Skeletal muscle tissue (tissue), 3 donors: ENCODE measurements at regions not wholly inside any gene's neighbourhood (a gene's known extent, or its start where the extent isn't known, plus 50 kb on each side); places are given as distances from the start of the nearest gene placed in this dataset.
A peak's percentile ranks its signal among the peaks of the same experiment; 100 is the strongest.

Source experiments
- H3K27ac ChIP-seq: one replicate; pipeline ENCODE4 v1.7.0; 2013; ENCODE audit warnings: mild to moderate bottlenecking, low read depth, low read length, inconsistent platforms
- H3K27me3 ChIP-seq, 3 donors: one replicate each; pipeline ENCODE4 v1.7.0; 2013; ENCODE audit warnings: low read length in 3 of 3; ENCODE audit not compliant: control insufficient read depth in 3 of 3, insufficient read depth in 3 of 3
- H3K36me3 ChIP-seq, 3 donors: one replicate each; pipeline ENCODE4 v1.7.0; 2013; ENCODE audit warnings: low read length in 3 of 3; ENCODE audit not compliant: control insufficient read depth in 3 of 3, insufficient read depth in 3 of 3
- H3K4me1 ChIP-seq, 3 donors: one replicate each; pipeline ENCODE4 v1.7.0; 2013; ENCODE audit warnings: low read length in 3 of 3, mild to moderate bottlenecking in 3 of 3; ENCODE audit not compliant: control insufficient read depth in 3 of 3, insufficient read depth in 3 of 3
- H3K4me3 ChIP-seq, 3 donors: one replicate each; pipeline ENCODE4 v1.7.0; 2013; ENCODE audit warnings: low read length in 3 of 3
- H3K9ac ChIP-seq, 3 donors: one replicate each; pipeline ENCODE4 v1.7.0; 2013; ENCODE audit warnings: low read length in 3 of 3, mild to moderate bottlenecking in 3 of 3, moderate library complexity in 2 of 3, low read depth in 1 of 3
- H3K9me3 ChIP-seq, 3 donors: one replicate each; pipeline ENCODE4 v1.7.0; 2013; ENCODE audit warnings: low read length in 3 of 3; ENCODE audit not compliant: control insufficient read depth in 3 of 3
- donor health status: Osteomylitis.

DNA sequence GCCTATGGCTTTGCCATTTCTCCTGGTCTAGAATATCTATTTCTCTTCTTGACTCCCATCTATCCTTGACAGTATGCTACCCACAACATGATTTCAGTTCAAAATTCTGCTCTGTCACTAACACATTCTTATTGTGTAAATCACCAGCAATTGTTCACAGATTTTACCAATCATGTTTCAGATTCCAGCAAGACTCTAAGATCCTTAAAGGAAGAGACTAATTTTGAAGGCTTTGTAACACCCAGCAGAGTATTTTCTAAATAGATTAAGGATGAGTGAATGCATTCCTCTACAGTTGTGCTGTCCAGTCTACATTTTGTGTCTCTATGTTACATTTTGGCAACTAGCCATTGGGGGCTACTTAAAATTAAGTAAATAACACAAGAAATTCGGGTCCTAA, 921.5 kb downstream of the NLGN4Y start:
- Histone ChIP-seq H3K9ac (no peak overlapping the region), H3K27me3 (no peaks in the 10 kb centered on the region), H3K36me3 (no peaks in the 10 kb centered on the region), H3K4me1 (no peaks in the 10 kb centered on the region), H3K9me3 (no peaks in the 10 kb centered on the region), H3K27ac (no peak overlapping the region), H3K4me3 (no peak overlapping the region)

DNA sequence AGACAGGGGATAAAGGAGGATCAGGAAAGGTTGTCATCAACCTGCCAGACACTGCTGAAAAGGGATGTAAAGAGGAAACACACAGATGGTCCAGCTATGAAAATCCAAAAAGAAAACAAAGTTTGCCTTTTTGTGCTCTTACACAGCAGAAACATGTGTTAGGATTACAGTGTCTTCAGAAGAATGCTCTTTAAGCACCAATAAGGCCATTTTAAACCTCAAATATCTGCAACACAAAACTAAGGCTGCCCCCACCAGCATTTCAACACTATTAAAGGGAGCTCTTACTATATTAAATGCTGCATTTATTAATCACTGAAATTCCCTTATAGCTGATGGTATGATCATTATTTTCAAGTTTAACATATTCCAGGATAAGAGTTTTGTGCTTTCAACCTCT, 922.5 kb downstream of the NLGN4Y start:
- H3K9me3 ChIP-seq: no peaks in the 10 kb centered on the region
- no peaks in the 10 kb centered on the region for H3K4me1 ChIP-seq
- H3K9ac ChIP-seq: no peak overlapping the region
- no peaks in the 10 kb centered on the region for H3K27me3 ChIP-seq
- no peak overlapping the region for H3K27ac ChIP-seq
- H3K4me3 ChIP-seq: no peak overlapping the region
- H3K36me3 ChIP-seq: no peaks in the 10 kb centered on the region

DNA sequence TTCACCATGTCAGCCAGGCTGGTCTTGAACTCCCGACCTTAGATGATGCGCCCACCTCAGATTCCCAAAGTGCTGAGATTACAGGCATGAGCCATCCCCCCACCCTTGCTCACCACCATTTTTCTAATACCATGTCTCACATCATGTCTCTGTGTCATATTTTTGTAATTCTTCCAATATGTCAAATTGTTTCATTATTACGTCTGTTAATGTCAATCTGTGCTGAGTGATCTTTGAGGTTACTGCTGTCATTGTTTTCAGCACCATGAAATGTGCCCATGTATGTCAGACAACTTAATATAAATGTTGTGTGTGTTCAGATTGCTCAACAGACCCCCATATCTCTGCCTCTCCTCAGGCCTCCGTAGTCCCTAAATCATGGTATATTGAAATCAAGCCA, 923.6 kb downstream of the NLGN4Y start:
- no peak overlapping the region for H3K4me3 ChIP-seq
- no peaks in the 10 kb centered on the region for H3K36me3 ChIP-seq
- H3K27me3 ChIP-seq: no peaks in the 10 kb centered on the region
- H3K4me1 ChIP-seq: no peaks in the 10 kb centered on the region
- H3K9ac ChIP-seq: no peak overlapping the region
- H3K27ac ChIP-seq: no peak overlapping the region
- no peaks in the 10 kb centered on the region for H3K9me3 ChIP-seq

DNA sequence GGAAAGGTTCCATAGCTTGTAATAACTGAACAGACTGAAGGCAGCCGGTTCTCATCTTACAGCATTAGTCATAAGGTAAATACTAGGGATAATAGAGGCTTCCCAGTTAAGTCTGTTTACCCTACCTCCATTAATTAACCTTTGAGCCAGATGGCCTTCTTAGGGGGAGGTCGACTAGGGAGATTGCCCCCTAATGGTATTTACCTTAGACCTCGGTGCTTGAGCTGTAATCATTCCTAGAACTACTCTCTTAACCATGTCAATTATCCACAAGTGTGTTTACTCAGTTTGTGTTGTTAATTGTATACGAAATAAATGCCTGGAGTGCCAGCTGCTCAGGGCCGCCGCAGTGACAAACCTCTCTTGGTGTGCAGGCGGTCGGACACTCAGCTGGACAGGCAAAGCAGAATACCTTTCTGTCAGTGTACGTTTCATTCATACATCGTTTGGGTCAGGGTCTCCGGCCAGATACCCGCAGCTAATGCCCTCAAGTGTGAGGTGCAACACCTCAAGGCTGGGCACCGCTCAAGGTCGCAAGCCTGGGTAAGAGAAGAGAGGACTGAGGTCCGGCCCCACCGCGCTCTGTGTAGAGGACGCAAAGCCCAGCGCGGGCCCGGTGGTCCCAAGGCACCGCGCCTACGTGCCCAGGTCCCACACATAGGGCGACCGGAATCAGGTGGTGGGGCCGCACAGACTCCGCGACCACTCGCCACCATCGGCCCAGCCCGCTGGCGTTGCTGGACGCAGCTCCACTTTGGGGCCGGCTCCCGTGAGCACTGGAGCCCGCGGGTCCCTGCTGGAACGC, 931.0 kb downstream of the NLGN4Y start:
- no peaks in the 10 kb centered on the region for H3K27me3 ChIP-seq
- H3K9me3 ChIP-seq: no peaks in the 10 kb centered on the region
- no peak overlapping the region for H3K27ac ChIP-seq
- peak overlapping the region in 1 of 3 donors; percentile 57 for H3K9ac ChIP-seq
- H3K36me3 ChIP-seq: no peaks in the 10 kb centered on the region
- peaks cover 0 to 4% (median 0%) of the 10 kb centered on the region in 3 donors for H3K4me1 ChIP-seq
- peak overlapping the region in 2 of 3 donors; percentile 38 to 72 for H3K4me3 ChIP-seq

DNA sequence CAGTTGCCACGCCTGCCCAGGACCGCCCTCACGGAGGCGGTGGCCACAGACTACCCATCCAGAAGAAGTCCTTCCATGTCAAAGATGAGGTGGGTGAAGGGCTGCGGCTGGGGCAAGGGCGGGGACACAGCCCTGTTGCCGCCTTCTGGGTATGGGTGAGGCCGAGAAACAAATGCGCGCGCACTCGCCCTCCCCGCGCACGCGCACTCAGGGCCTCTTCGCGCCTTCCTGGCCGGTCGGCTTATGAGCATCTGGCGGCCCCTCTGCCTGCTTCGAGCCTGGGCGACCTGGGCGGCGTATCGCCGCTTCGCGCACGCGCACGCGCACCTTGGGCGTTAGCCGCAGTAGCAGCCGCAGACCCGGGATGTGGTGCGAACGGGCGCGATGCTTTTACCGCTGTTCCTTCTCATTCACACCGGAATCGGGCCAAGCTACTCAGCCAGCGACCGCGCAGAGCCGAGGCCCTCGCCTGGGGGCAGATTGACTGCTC, 931.7 kb downstream of the NLGN4Y start:
- peak overlapping the region in 2 of 3 donors; percentile 65 to 72 for H3K4me3 ChIP-seq
- no peaks in the 10 kb centered on the region for H3K9me3 ChIP-seq
- H3K36me3 ChIP-seq: no peaks in the 10 kb centered on the region
- H3K27ac ChIP-seq: no peak overlapping the region
- H3K9ac ChIP-seq: peak overlapping the region in 1 of 3 donors; percentile 57
- no peaks in the 10 kb centered on the region for H3K27me3 ChIP-seq
- H3K4me1 ChIP-seq: peaks cover 0 to 4% (median 0%) of the 10 kb centered on the region in 3 donors

DNA sequence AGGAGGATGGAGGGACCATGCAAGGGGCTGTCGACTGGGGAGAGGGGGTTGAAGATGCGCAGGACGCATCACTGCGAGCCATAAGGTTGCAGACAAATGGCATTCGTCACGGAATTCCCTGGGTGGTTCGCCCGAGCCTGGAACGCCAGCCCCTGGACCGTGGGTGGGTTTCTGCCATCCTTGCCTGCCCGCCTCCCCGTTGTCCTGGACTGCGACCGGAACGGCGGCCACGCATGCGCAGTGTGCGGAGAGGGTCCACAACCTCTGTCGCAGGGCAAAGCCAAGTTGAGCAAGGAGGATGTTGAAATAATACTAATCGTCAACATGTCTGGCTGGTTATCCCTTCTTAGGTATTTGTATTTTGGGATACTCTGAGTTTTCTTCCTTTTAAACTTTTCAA, 932.2 kb downstream of the NLGN4Y start:
- Histone ChIP-seq H3K27me3 (no peaks in the 10 kb centered on the region), H3K4me1 (peaks cover 0 to 4% (median 0%) of the 10 kb centered on the region in 3 donors), H3K27ac (no peak overlapping the region), H3K36me3 (no peaks in the 10 kb centered on the region), H3K9ac (peak overlapping the region in 1 of 3 donors; percentile 57), H3K9me3 (no peaks in the 10 kb centered on the region), H3K4me3 (peak overlapping the region in 2 of 3 donors; percentile 65 to 72)

DNA sequence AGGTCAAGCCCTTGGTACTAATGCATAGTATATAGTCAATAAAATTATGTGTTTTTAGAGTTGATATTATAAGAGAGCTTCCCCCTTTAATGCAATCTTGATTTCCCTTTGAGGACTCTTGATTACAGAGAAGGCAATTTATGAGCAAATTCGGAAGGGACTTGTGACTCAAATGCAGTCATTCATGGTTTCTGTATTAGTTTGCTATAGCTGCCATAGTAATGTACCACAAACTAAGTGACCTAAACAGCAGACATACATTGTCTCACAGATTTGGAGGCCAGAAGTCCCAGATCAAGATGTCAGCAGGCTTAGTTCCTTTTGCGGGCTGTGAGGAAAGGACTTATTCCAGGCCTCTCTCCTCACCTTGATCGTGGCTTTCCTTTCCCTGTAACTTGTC, 933.4 kb downstream of the NLGN4Y start:
- no peaks in the 10 kb centered on the region for H3K36me3 ChIP-seq
- no peak overlapping the region for H3K4me3 ChIP-seq
- H3K9me3 ChIP-seq: no peaks in the 10 kb centered on the region
- no peak overlapping the region for H3K9ac ChIP-seq
- peaks cover 0 to 4% (median 0%) of the 10 kb centered on the region in 3 donors for H3K4me1 ChIP-seq
- no peaks in the 10 kb centered on the region for H3K27me3 ChIP-seq
- no peak overlapping the region for H3K27ac ChIP-seq

DNA sequence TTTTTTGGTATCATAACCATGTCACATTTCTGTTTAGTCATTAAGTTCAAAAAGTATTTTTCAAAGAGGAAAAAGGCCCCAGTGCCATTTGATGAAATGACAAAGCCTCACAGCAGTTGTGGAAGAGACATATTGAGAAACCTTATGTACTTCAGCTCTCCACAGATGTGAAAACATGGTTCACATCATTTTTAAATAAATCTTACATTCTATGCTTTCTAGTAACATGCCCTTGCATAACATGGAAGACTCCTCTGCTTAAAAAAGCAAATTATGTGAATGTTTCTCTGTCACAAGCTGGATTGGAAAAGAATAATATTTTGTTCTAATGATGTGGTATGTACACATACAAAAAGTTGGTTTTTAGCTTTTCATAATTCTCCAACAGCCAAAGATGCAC, 934.1 kb downstream of the NLGN4Y start:
- no peaks in the 10 kb centered on the region for H3K36me3 ChIP-seq
- H3K27ac ChIP-seq: no peak overlapping the region
- H3K4me1 ChIP-seq: peaks cover 0 to 4% (median 0%) of the 10 kb centered on the region in 3 donors
- no peaks in the 10 kb centered on the region for H3K27me3 ChIP-seq
- no peak overlapping the region for H3K4me3 ChIP-seq
- H3K9me3 ChIP-seq: no peaks in the 10 kb centered on the region
- H3K9ac ChIP-seq: no peak overlapping the region

GRCh38 chrY:15465880-15466279, 941.6 kb downstream of the NLGN4Y start:
- Histone ChIP-seq H3K4me1 (no peaks in the 10 kb centered on the region), H3K4me3 (no peak overlapping the region), H3K36me3 (no peaks in the 10 kb centered on the region), H3K27me3 (no peaks in the 10 kb centered on the region), H3K9me3 (no peaks in the 10 kb centered on the region), H3K27ac (no peak overlapping the region), H3K9ac (no peak overlapping the region)

- no peaks in the 10 kb centered on the region for H3K36me3 ChIP-seq
- H3K9ac ChIP-seq: no peak overlapping the region
- H3K4me3 ChIP-seq: no peak overlapping the region
- H3K4me1 ChIP-seq: no peaks in the 10 kb centered on the region
- no peaks in the 10 kb centered on the region for H3K27me3 ChIP-seq
- no peak overlapping the region for H3K27ac ChIP-seq
- H3K9me3 ChIP-seq: no peaks in the 10 kb centered on the region
Measured at GRCh38 chrY:15466891-15467290, 942.6 kb downstream of the NLGN4Y start.
